Karpas-422 (cell line): ENCODE measurements at regions not wholly inside any gene's neighbourhood (a gene's known extent, or its start where the extent isn't known, plus 50 kb on each side); places are given as distances from the start of the nearest gene placed in this dataset.
"Not testable (repeated sequence)": the region's sequence is repeated elsewhere in the genome, so short reads cannot be mapped to it uniquely, and the experiment has no call there.

Source experiments
- DNase-seq: peaks from one replicate; pipeline ENCODE4 v3.0.0-alpha.2; 2015
- H2AFZ ChIP-seq: fragments of 200-600 bp; sonication (generic); 2 replicates; pipeline ENCODE4 v1.6.1; 2014; ENCODE audit warnings: antibody characterized with exemption, low read length, mixed read lengths
- H3K27ac ChIP-seq: fragments of 200-600 bp; sonication (generic); 2 replicates; pipeline ENCODE4 v1.5.1; 2014; ENCODE audit warnings: mild to moderate bottlenecking, low read length, moderate library complexity
- H3K27me3 ChIP-seq: fragments of 200-600 bp; sonication (generic); 2 replicates; pipeline ENCODE4 v1.6.1; 2014; ENCODE audit warnings: low read length, mixed read lengths
- H3K36me3 ChIP-seq: fragments of 200-600 bp; sonication (generic); 2 replicates; pipeline ENCODE4 v1.6.1; 2014; ENCODE audit warnings: low read length, mixed read lengths; ENCODE audit not compliant: insufficient read depth
- H3K4me1 ChIP-seq: fragments of 200-600 bp; sonication (generic); 2 replicates; pipeline ENCODE4 v1.6.1; 2014; ENCODE audit warnings: mild to moderate bottlenecking, low read length, mixed read lengths
- H3K4me2 ChIP-seq: fragments of 200-600 bp; sonication (generic); 2 replicates; pipeline ENCODE4 v1.6.1; 2014; ENCODE audit warnings: low read length, low read depth, mild to moderate bottlenecking; ENCODE audit not compliant: poor library complexity, severe bottlenecking
- H3K4me3 ChIP-seq: fragments of 200-600 bp; sonication (generic); 2 replicates; pipeline ENCODE4 v1.5.1; 2014; ENCODE audit warnings: mild to moderate bottlenecking, antibody characterized with exemption, low read length, mixed read lengths
- H3K79me2 ChIP-seq: fragments of 200-600 bp; sonication (generic); 2 replicates; pipeline ENCODE4 v1.6.1; 2014; ENCODE audit warnings: mild to moderate bottlenecking, low read length, mixed read lengths
- H3K9ac ChIP-seq: fragments of 200-600 bp; sonication (generic); 2 replicates; pipeline ENCODE4 v1.6.0; 2014; ENCODE audit warnings: low read length
- H3K9me2 ChIP-seq: fragments of 200-600 bp; sonication (generic), shearing (Covaris generic); replicated peaks from 2 replicates; pipeline ENCODE4 v1.6.0; 2014; ENCODE audit warnings: mild to moderate bottlenecking, low read length, moderate library complexity; ENCODE audit not compliant: insufficient read depth
- H3K9me3 ChIP-seq: fragments of 300-700, 200-600 bp; sonication (generic); 2 replicates; pipeline ENCODE4 v1.6.1; 2014; ENCODE audit warnings: low read length, mixed read lengths
- H4K20me1 ChIP-seq: fragments of 200-600 bp; sonication (generic); 2 replicates; pipeline ENCODE4 v1.6.1; 2014; ENCODE audit warnings: mild to moderate bottlenecking, antibody characterized with exemption, low read length, low read depth; ENCODE audit not compliant: insufficient read depth

DNA sequence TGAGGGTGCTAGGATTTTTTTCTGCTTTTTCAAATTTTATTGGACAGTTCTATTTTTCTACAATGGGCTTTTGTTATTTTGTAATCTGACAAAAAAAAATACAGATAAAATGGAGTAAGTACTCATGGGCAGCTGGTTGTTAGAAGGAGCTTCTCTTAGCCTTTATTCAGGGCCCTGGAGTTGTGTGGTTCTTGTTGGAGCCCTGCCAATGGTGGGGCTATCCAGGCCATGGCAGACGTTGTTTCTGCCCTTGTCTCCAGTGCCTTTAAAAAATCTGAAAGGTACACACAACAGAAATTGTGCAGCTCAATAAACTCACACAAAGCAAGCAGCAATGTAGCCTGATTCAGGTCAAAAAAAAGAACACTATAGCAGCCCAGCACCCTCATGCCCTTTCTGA, 153.5 kb upstream of the GALNT2 start:
- no peak for DNase-seq
- H3K9me2 ChIP-seq: no peaks in the 10 kb centered on the region
- no peak overlapping the region for H2AFZ ChIP-seq
- no peak overlapping the region for H3K4me2 ChIP-seq
- no peaks in the 10 kb centered on the region for H3K4me1 ChIP-seq
- H3K27ac ChIP-seq: no peak overlapping the region
- no peaks in the 10 kb centered on the region for H3K9me3 ChIP-seq
- H3K4me3 ChIP-seq: no peak overlapping the region
- H3K36me3 ChIP-seq: no peaks in the 10 kb centered on the region
- no peak overlapping the region for H3K9ac ChIP-seq
- no peaks in the 10 kb centered on the region for H4K20me1 ChIP-seq
- H3K79me2 ChIP-seq: no peaks in the 10 kb centered on the region
- no peaks in the 10 kb centered on the region for H3K27me3 ChIP-seq

- not testable (repeated sequence) for H4K20me1 ChIP-seq, H2AFZ ChIP-seq, H3K36me3 ChIP-seq, H3K9me2 ChIP-seq, H3K79me2 ChIP-seq, H3K9me3 ChIP-seq, H3K4me3 ChIP-seq, DNase-seq, H3K4me1 ChIP-seq, H3K27me3 ChIP-seq, H3K27ac ChIP-seq, H3K9ac ChIP-seq, H3K4me2 ChIP-seq
Measured at GRCh38 chr1:229919488-229919887, 147.6 kb upstream of the GALNT2 start.

GRCh38 chr1:229920683-229921082, 146.4 kb upstream of the GALNT2 start:
- no peaks in the 10 kb centered on the region for H3K27me3 ChIP-seq
- no peak overlapping the region for H3K4me3 ChIP-seq
- H3K9me2 ChIP-seq: no peaks in the 10 kb centered on the region
- H3K4me1 ChIP-seq: no peaks in the 10 kb centered on the region
- H3K9ac ChIP-seq: no peak overlapping the region
- H3K4me2 ChIP-seq: no peak overlapping the region
- H3K9me3 ChIP-seq: no peaks in the 10 kb centered on the region
- H3K27ac ChIP-seq: no peak overlapping the region
- H3K36me3 ChIP-seq: no peaks in the 10 kb centered on the region
- H2AFZ ChIP-seq: no peak overlapping the region
- no peaks in the 10 kb centered on the region for H4K20me1 ChIP-seq
- DNase-seq: no peak
- H3K79me2 ChIP-seq: no peaks in the 10 kb centered on the region

DNA sequence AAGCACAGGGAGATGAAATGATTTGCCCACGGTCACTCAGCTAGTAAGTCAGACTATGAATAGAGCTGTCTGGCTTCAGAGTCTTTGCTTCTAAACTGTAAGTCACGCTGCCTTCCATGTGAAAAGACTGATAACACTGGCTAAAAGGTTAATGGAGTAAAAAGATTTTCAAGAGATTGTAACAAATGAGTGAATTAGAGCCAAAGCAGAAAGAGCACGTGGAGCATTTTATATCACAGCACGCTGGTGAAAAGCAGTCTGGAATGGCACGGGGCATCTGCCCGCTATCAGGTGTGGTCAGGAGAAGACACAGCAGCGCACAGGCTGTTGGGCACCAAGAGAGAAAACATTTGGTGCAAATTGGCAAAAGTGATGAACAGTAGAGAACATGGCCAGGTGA, 144.8 kb upstream of the GALNT2 start:
- no peaks in the 10 kb centered on the region for H3K9me2 ChIP-seq
- DNase-seq: no peak
- no peaks in the 10 kb centered on the region for H4K20me1 ChIP-seq
- no peak overlapping the region for H3K9ac ChIP-seq
- no peak overlapping the region for H2AFZ ChIP-seq
- H3K27me3 ChIP-seq: no peaks in the 10 kb centered on the region
- no peaks in the 10 kb centered on the region for H3K9me3 ChIP-seq
- H3K4me2 ChIP-seq: no peak overlapping the region
- H3K36me3 ChIP-seq: no peaks in the 10 kb centered on the region
- H3K27ac ChIP-seq: no peak overlapping the region
- H3K4me3 ChIP-seq: no peak overlapping the region
- H3K4me1 ChIP-seq: no peaks in the 10 kb centered on the region
- no peaks in the 10 kb centered on the region for H3K79me2 ChIP-seq

DNA sequence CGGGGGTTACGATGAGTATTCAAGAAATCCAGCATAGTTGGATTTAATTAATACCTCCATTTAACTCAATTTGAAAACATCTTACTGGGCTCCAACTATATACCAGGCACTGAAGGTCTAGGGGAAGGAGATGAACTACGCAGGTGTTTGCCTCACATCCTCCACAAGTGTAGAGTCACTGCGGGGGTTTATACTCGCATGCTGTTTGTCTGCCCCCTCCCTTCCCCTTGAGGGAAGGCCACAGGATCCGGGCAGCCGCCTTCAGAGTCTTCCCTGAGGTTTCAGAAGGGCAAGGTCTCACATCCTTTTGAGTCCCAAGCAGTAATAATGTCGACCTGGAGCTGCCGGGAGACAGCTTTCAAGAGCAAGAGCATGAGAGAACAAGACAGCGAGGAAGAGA, 142.4 kb upstream of the GALNT2 start:
- H3K9me3 ChIP-seq: no peaks in the 10 kb centered on the region
- H3K9me2 ChIP-seq: no peaks in the 10 kb centered on the region
- H3K27ac ChIP-seq: no peak overlapping the region
- no peak overlapping the region for H3K9ac ChIP-seq
- no peaks in the 10 kb centered on the region for H4K20me1 ChIP-seq
- no peak for DNase-seq
- H3K27me3 ChIP-seq: no peaks in the 10 kb centered on the region
- H3K4me1 ChIP-seq: no peaks in the 10 kb centered on the region
- H2AFZ ChIP-seq: no peak overlapping the region
- no peak overlapping the region for H3K4me3 ChIP-seq
- no peaks in the 10 kb centered on the region for H3K79me2 ChIP-seq
- H3K4me2 ChIP-seq: no peak overlapping the region
- no peaks in the 10 kb centered on the region for H3K36me3 ChIP-seq

DNA sequence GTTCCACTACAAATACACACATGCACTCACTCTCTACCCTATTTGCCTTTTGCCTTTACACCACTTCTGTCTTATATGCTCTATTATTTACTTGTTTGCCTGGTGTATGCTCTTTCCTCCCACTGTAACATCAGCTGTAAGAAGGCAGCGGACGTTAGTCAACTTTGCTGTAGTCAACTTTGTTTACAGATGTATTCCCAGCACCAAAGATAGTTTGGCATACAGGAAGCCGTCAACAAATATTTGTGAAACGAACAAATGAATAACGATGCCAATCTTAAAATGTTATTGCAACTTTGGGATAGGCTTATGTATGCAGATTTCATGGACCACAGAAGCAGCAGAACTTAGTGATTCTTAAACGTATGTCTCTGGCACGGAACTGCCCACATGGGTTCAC, 138.3 kb upstream of the GALNT2 start:
- Histone ChIP-seq H3K9me3 (no peaks in the 10 kb centered on the region), H3K4me1 (no peaks in the 10 kb centered on the region), H3K79me2 (no peaks in the 10 kb centered on the region), H3K36me3 (no peaks in the 10 kb centered on the region), H4K20me1 (no peaks in the 10 kb centered on the region), H3K27ac (no peak overlapping the region), H3K27me3 (no peaks in the 10 kb centered on the region), H3K4me2 (no peak overlapping the region), H2AFZ (no peak overlapping the region), H3K9ac (no peak overlapping the region), H3K4me3 (no peak overlapping the region), H3K9me2 (no peaks in the 10 kb centered on the region)
- no peak for DNase-seq

DNA sequence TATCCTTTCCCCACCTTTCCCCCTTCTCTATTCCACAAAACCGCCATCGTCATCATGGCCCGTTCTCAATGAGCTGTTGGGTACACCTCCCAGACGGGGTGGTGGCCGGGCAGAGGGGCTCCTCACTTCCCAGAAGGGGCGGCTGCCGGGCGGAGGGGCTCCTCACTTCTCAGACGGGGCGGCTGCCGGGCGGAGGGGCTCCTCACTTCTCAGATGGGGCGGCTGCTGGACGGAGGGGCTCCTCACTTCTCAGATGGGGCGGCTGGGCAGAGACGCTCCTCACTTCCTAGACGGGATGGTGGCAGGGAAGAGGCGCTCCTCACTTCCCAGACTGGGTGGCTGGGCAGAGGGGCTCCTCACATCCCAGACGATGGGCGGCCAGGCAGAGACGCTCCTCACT, 135.3 kb upstream of the GALNT2 start:
- not testable (repeated sequence) for H3K4me1 ChIP-seq, H2AFZ ChIP-seq, H3K27ac ChIP-seq, H3K36me3 ChIP-seq, H3K9me3 ChIP-seq, H3K27me3 ChIP-seq, H3K9ac ChIP-seq, H4K20me1 ChIP-seq, H3K79me2 ChIP-seq, H3K9me2 ChIP-seq, H3K4me3 ChIP-seq, DNase-seq, H3K4me2 ChIP-seq

DNA sequence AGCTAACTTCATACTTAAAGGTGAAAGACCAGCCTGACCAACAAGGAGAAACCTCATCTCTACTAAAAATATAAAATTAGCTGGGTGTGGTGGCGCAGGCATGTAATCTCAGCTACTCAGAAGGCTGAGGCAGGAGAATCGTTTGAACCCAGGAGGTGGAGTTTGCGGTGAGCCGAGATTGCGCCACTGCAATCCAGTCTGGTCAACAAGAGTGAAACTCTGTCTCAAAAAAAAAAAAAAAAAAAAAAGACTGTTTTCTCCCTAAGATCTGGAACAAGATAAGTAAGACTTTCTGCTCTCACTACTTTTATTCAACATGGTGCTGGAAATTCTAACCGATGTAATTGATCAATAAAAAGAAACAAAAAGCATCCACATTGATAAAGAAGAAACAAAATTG, 131.9 kb upstream of the GALNT2 start:
- H3K27me3 ChIP-seq, DNase-seq, H3K27ac ChIP-seq, H3K9ac ChIP-seq, H3K4me1 ChIP-seq, H4K20me1 ChIP-seq, H3K9me3 ChIP-seq, H3K79me2 ChIP-seq, H2AFZ ChIP-seq, H3K4me2 ChIP-seq, H3K4me3 ChIP-seq, H3K9me2 ChIP-seq, H3K36me3 ChIP-seq: not testable (repeated sequence)

DNA sequence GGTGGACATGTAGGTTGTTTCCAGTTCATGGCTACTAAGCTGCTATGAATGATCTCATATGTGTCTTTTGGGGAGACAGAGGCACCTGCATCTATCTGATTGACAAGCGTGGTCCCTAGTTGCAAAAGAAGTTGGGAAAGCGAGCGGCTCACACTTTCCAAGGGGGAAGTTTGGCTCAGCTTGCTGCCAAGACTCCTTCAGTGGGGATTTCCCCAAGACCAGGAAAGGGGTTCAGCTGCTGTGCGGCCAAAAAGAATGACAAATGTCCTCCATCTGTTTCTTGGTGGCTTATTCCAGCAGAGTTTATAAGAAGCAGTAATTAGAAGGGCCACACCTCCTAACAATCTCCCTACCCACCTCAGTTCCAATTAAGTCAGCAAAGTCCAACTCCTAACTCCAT, 128.5 kb upstream of the GALNT2 start:
- no peak for DNase-seq
- no peak overlapping the region for H2AFZ ChIP-seq
- no peaks in the 10 kb centered on the region for H3K9me3 ChIP-seq
- H3K4me2 ChIP-seq: no peak overlapping the region
- no peaks in the 10 kb centered on the region for H3K79me2 ChIP-seq
- no peak overlapping the region for H3K27ac ChIP-seq
- no peak overlapping the region for H3K4me3 ChIP-seq
- H3K27me3 ChIP-seq: no peaks in the 10 kb centered on the region
- no peaks in the 10 kb centered on the region for H3K36me3 ChIP-seq
- H3K9ac ChIP-seq: no peak overlapping the region
- H4K20me1 ChIP-seq: no peaks in the 10 kb centered on the region
- no peaks in the 10 kb centered on the region for H3K9me2 ChIP-seq
- no peaks in the 10 kb centered on the region for H3K4me1 ChIP-seq
